Tibial nerve (tissue), 4 donors: ENCODE measurements at regions not wholly inside any gene's neighbourhood (a gene's known extent, or its start where the extent isn't known, plus 50 kb on each side); places are given as distances from the start of the nearest gene placed in this dataset.

Experiments used
- DNase-seq, 2 donors: peaks; one replicate each; pipeline ENCODE4 v3.0.0-alpha.2; 2019; ENCODE audit warnings: low spot score in 2 of 2
- H3K27ac ChIP-seq, 4 donors: fragments of 200-600 bp; sonication (generic) in 3 of 4; one replicate each; pipeline ENCODE4 v1.5.1; 2017 to 2019; ENCODE audit warnings: mild to moderate bottlenecking in 1 of 4
- H3K27me3 ChIP-seq, 2 donors: fragments of 200-600 bp; sonication (generic) in 1 of 2; one replicate each; pipeline versions ENCODE4 v1.5.1 to v1.6.0; 2017 to 2019
- H3K36me3 ChIP-seq, 3 donors: fragments of 200-600 bp; sonication (generic); one replicate each; pipeline ENCODE4 v1.5.1; 2018 to 2019
- H3K4me1 ChIP-seq, 4 donors: fragments of 200-600 bp; sonication (generic) in 3 of 4; one replicate each; pipeline ENCODE4 v1.5.1; 2017 to 2019
- H3K4me3 ChIP-seq, 4 donors: fragments of 200-600 bp; sonication (generic) in 3 of 4; one replicate each; pipeline ENCODE4 v1.5.1; 2017 to 2019; ENCODE audit warnings: mild to moderate bottlenecking in 1 of 4, moderate library complexity in 1 of 4
- H3K9me3 ChIP-seq, 4 donors: fragments of 200-600 bp; sonication (generic) in 3 of 4; one replicate each; pipeline ENCODE4 v1.5.1; 2017 to 2019
- CTCF ChIP-seq, 5 experiments: fragments of 200-600 bp in 3 of 5; fragments of 450-650 bp in 2 of 5; sonication (generic) in 3 of 5; IDR thresholded peaks; one replicate each; pipeline ENCODE4 v1.5.1; 2016 to 2019; ENCODE audit warnings: antibody characterized with exemption in 5 of 5, mild to moderate bottlenecking in 3 of 5, moderate library complexity in 2 of 5
- EP300 ChIP-seq, 2 donors: sonication (generic); formaldehyde crosslinking; IDR thresholded peaks; one replicate each; pipeline ENCODE4 v1.6.1; 2017; ENCODE audit warnings: antibody characterized with exemption in 2 of 2, mild to moderate bottlenecking in 1 of 2
- POLR2A ChIP-seq, 2 donors: fragments of 450-650 bp; IDR thresholded peaks; one replicate each; pipeline ENCODE4 v1.6.1; 2017; ENCODE audit warnings: antibody characterized with exemption in 2 of 2, mild to moderate bottlenecking in 2 of 2, moderate library complexity in 2 of 2
- WGBS, 2 donors: methylation state at CpG; one replicate each; pipeline ENCODE4 v1.1.5; 2018; 5-methylcytosine and 5-hydroxymethylcytosine counted together

- TF ChIP-seq CTCF (IDR thresholded peaks at IDR 0.05): no peak
- TF ChIP-seq POLR2A (IDR thresholded peaks at IDR 0.05): no peak
- TF ChIP-seq EP300 (IDR thresholded peaks at IDR 0.05): no peak
- no peak for DNase-seq
- H3K4me1 ChIP-seq: no peaks in the 10 kb centered on the region
- no peaks in the 10 kb centered on the region for H3K36me3 ChIP-seq
- H3K27me3 ChIP-seq: no peaks in the 10 kb centered on the region
- H3K4me3 ChIP-seq: no peak overlapping the region
- no peaks in the 10 kb centered on the region for H3K9me3 ChIP-seq
- 86 to 87% methylated on average over 12 of the region's 12 CpGs for WGBS, 2 donors
- H3K27ac ChIP-seq: no peak overlapping the region
Observed at GRCh38 chr5:74477761-74478160, 162.8 kb downstream of the ENC1 start.

- DNase-seq: no peak
- TF ChIP-seq CTCF (IDR thresholded peaks at IDR 0.05): no peak
- TF ChIP-seq EP300 (IDR thresholded peaks at IDR 0.05): no peak
- TF ChIP-seq POLR2A (IDR thresholded peaks at IDR 0.05): no peak
- Histone ChIP-seq H3K4me1 (no peaks in the 10 kb centered on the region), H3K9me3 (no peaks in the 10 kb centered on the region), H3K27ac (no peak overlapping the region), H3K4me3 (no peak overlapping the region), H3K36me3 (no peaks in the 10 kb centered on the region), H3K27me3 (no peaks in the 10 kb centered on the region)
- WGBS, 2 donors: 76 to 89% methylated on average over 7 of the region's 7 CpGs
Observed at GRCh38 chr5:74476819-74477453, 163.6 kb downstream of the ENC1 start.

GRCh38 chr5:74476046-74476818, 164.3 kb downstream of the ENC1 start:
- 73 to 76% methylated on average over 7 of the region's 7 CpGs for WGBS, 2 donors
- H3K4me3 ChIP-seq: no peak overlapping the region
- no peaks in the 10 kb centered on the region for H3K9me3 ChIP-seq
- no peaks in the 10 kb centered on the region for H3K27me3 ChIP-seq
- H3K4me1 ChIP-seq: no peaks in the 10 kb centered on the region
- no peak for TF ChIP-seq EP300 (IDR thresholded peaks at IDR 0.05)
- TF ChIP-seq CTCF (IDR thresholded peaks at IDR 0.05): no peak
- TF ChIP-seq POLR2A (IDR thresholded peaks at IDR 0.05): no peak
- no peaks in the 10 kb centered on the region for H3K36me3 ChIP-seq
- DNase-seq: no peak
- no peak overlapping the region for H3K27ac ChIP-seq

- 88 to 91% methylated on average over 2 of the region's 2 CpGs for WGBS, 2 donors
Observed at GRCh38 chr5:74471875-74472274, 168.7 kb downstream of the ENC1 start.

GRCh38 chr5:74469234-74469994, 171.1 kb downstream of the ENC1 start:
- WGBS, 2 donors: 81 to 92% methylated on average over 8 of the region's 8 CpGs
- DNase-seq: no peak
- Histone ChIP-seq H3K4me1 (no peaks in the 10 kb centered on the region), H3K27ac (no peak overlapping the region), H3K9me3 (no peaks in the 10 kb centered on the region), H3K36me3 (no peaks in the 10 kb centered on the region), H3K27me3 (no peaks in the 10 kb centered on the region), H3K4me3 (no peak overlapping the region)
- TF ChIP-seq EP300 (IDR thresholded peaks at IDR 0.05): no peak
- TF ChIP-seq POLR2A (IDR thresholded peaks at IDR 0.05): no peak
- TF ChIP-seq CTCF (IDR thresholded peaks at IDR 0.05): no peak

More at GRCh38 chr5:74471875-74472274, 168.7 kb downstream of the ENC1 start:
- Histone ChIP-seq H3K9me3 (no peaks in the 10 kb centered on the region), H3K27ac (no peak overlapping the region), H3K4me1 (no peaks in the 10 kb centered on the region), H3K4me3 (no peak overlapping the region), H3K36me3 (no peaks in the 10 kb centered on the region), H3K27me3 (no peaks in the 10 kb centered on the region)
- no peak for DNase-seq
- TF ChIP-seq POLR2A (IDR thresholded peaks at IDR 0.05): no peak
